Hepatocyte (in vitro differentiated cells): ENCODE measurements at regions not wholly inside any gene's neighbourhood (a gene's known extent, or its start where the extent isn't known, plus 50 kb on each side); places are given as distances from the start of the nearest gene placed in this dataset.

Experiments
- DNase-seq: peaks from one replicate; pipeline ENCODE4 v3.0.0-alpha.2; 2016; ENCODE audit warnings: low spot score
- H2AFZ ChIP-seq: fragments of 200-600 bp; sonication (generic); 2 replicates; pipeline ENCODE4 v1.6.0; 2016; ENCODE audit warnings: antibody characterized with exemption, mild to moderate bottlenecking
- H3K27ac ChIP-seq: fragments of 200-600 bp; sonication (generic); 2 replicates; pipeline ENCODE4 v1.5.1; 2016; ENCODE audit warnings: mild to moderate bottlenecking
- H3K27me3 ChIP-seq: fragments of 200-600 bp; sonication (generic); 2 replicates; pipeline ENCODE4 v1.6.1; 2016
- H3K36me3 ChIP-seq: fragments of 200-600 bp; sonication (generic); replicated peaks from 2 replicates; pipeline ENCODE4 v1.5.1; 2016; ENCODE audit warnings: low read depth; ENCODE audit not compliant: insufficient read depth
- H3K4me1 ChIP-seq: fragments of 200-600 bp; sonication (generic); 2 replicates; pipeline ENCODE4 v1.5.1; 2016; ENCODE audit warnings: mild to moderate bottlenecking, moderate library complexity; ENCODE audit not compliant: insufficient read depth
- H3K4me2 ChIP-seq: fragments of 200-600 bp; sonication (generic); 2 replicates; pipeline ENCODE4 v1.6.0; 2016
- H3K4me3 ChIP-seq: fragments of 200-600 bp; sonication (generic); 2 replicates; pipeline ENCODE4 v1.5.1; 2016; ENCODE audit warnings: mild to moderate bottlenecking
- H3K79me2 ChIP-seq: fragments of 200-600 bp; sonication (generic); 2 replicates; pipeline ENCODE4 v1.6.0; 2017; ENCODE audit warnings: mild to moderate bottlenecking
- H3K9me2 ChIP-seq: fragments of 200-600 bp; sonication (generic); replicated peaks from 2 replicates; pipeline ENCODE4 v1.6.0; 2017; ENCODE audit warnings: mild to moderate bottlenecking; ENCODE audit not compliant: insufficient read depth
- H3K9me3 ChIP-seq: fragments of 200-600 bp; sonication (generic); 2 replicates; pipeline ENCODE4 v1.5.1; 2016; ENCODE audit warnings: low read depth, mild to moderate bottlenecking
- H4K20me1 ChIP-seq: fragments of 200-600 bp; sonication (generic); 2 replicates; pipeline ENCODE4 v1.6.0; 2016; ENCODE audit warnings: mild to moderate bottlenecking; ENCODE audit not compliant: insufficient read depth, poor library complexity, severe bottlenecking
- EZH2 ChIP-seq: fragments of 200-600 bp; sonication (generic); IDR thresholded peaks from 2 replicates; pipeline ENCODE4 v1.6.1; 2016; ENCODE audit warnings: antibody characterized with exemption, mild to moderate bottlenecking, borderline replicate concordance
- EZH2phosphoT487 ChIP-seq: fragments of 200-600 bp; sonication (generic); IDR thresholded peaks from one replicate; pipeline ENCODE4 v1.6.1; 2018; ENCODE audit warnings: antibody characterized with exemption, mild to moderate bottlenecking, low read depth, moderate library complexity; ENCODE audit not compliant: unreplicated experiment, severe bottlenecking
- WGBS: methylation state at CpG from one replicate; pipeline ENCODE4 v1.1.6; 2016; ENCODE audit warnings: low lambda C conversion rate; ENCODE audit errors: missing lambda C conversion rate; 5-methylcytosine and 5-hydroxymethylcytosine counted together
- TF ChIP-seq, protein P1 (sequence below): fragments of 200-600 bp; sonication (generic); IDR thresholded peaks from 2 replicates; pipeline ENCODE4 v1.5.1; 2016; ENCODE audit warnings: antibody characterized with exemption, mild to moderate bottlenecking; ENCODE audit not compliant: poor library complexity

GRCh38 chr14:55927028-55927427 is 191.2 kb upstream of the PELI2 start:
- no peaks in the 10 kb centered on the region for H3K79me2 ChIP-seq
- H3K27me3 ChIP-seq = no peaks in the 10 kb centered on the region
- H4K20me1 ChIP-seq = no peaks in the 10 kb centered on the region
- H3K4me2 ChIP-seq = no peak overlapping the region
- no peaks in the 10 kb centered on the region for H3K36me3 ChIP-seq
- H3K9me2 ChIP-seq = no peaks in the 10 kb centered on the region
- TF ChIP-seq EZH2 (no peak), EZH2phosphoT487 (no peak)
- H2AFZ ChIP-seq = no peak overlapping the region
- no peak overlapping the region for H3K27ac ChIP-seq
- 76% methylated on average over 2 of the region's 2 CpGs for WGBS
- no peak for DNase-seq
- peaks cover 7% of the 10 kb centered on the region for H3K4me1 ChIP-seq
- peaks cover 4% of the 10 kb centered on the region for H3K9me3 ChIP-seq
- no peak overlapping the region for H3K4me3 ChIP-seq

GRCh38 chr14:55928276-55928675 is 189.9 kb upstream of the PELI2 start:
- Histone ChIP-seq H3K4me1 (peaks cover 7% of the 10 kb centered on the region), H3K79me2 (no peaks in the 10 kb centered on the region), H3K36me3 (no peaks in the 10 kb centered on the region), H3K4me2 (no peak overlapping the region), H3K27me3 (no peaks in the 10 kb centered on the region), H3K4me3 (no peak overlapping the region), H4K20me1 (no peaks in the 10 kb centered on the region), H2AFZ (no peak overlapping the region), H3K9me2 (no peaks in the 10 kb centered on the region), H3K27ac (no peak overlapping the region), H3K9me3 (peaks cover 4% of the 10 kb centered on the region)
- TF ChIP-seq EZH2phosphoT487 (no peak), EZH2 (no peak)
- TF ChIP-seq, protein P1, sequence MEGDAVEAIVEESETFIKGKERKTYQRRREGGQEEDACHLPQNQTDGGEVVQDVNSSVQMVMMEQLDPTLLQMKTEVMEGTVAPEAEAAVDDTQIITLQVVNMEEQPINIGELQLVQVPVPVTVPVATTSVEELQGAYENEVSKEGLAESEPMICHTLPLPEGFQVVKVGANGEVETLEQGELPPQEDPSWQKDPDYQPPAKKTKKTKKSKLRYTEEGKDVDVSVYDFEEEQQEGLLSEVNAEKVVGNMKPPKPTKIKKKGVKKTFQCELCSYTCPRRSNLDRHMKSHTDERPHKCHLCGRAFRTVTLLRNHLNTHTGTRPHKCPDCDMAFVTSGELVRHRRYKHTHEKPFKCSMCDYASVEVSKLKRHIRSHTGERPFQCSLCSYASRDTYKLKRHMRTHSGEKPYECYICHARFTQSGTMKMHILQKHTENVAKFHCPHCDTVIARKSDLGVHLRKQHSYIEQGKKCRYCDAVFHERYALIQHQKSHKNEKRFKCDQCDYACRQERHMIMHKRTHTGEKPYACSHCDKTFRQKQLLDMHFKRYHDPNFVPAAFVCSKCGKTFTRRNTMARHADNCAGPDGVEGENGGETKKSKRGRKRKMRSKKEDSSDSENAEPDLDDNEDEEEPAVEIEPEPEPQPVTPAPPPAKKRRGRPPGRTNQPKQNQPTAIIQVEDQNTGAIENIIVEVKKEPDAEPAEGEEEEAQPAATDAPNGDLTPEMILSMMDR = no peak
- DNase-seq = no peak
- 18% methylated on average over 2 of the region's 2 CpGs for WGBS

GRCh38 chr14:55929136-55929535 is 189.1 kb upstream of the PELI2 start:
- Histone ChIP-seq H3K27ac (no peak overlapping the region), H3K79me2 (no peaks in the 10 kb centered on the region), H3K27me3 (no peaks in the 10 kb centered on the region), H3K4me2 (no peak overlapping the region), H3K36me3 (no peaks in the 10 kb centered on the region), H4K20me1 (no peaks in the 10 kb centered on the region), H2AFZ (no peak overlapping the region), H3K4me1 (peaks cover 7% of the 10 kb centered on the region), H3K4me3 (no peak overlapping the region), H3K9me2 (no peaks in the 10 kb centered on the region), H3K9me3 (peaks cover 4% of the 10 kb centered on the region)
- TF ChIP-seq, protein P1 = no peak
- TF ChIP-seq EZH2 = no peak
- TF ChIP-seq EZH2phosphoT487 = no peak
- DNase-seq = no peak
- 66% methylated on average over 4 of the region's 4 CpGs for WGBS

DNA sequence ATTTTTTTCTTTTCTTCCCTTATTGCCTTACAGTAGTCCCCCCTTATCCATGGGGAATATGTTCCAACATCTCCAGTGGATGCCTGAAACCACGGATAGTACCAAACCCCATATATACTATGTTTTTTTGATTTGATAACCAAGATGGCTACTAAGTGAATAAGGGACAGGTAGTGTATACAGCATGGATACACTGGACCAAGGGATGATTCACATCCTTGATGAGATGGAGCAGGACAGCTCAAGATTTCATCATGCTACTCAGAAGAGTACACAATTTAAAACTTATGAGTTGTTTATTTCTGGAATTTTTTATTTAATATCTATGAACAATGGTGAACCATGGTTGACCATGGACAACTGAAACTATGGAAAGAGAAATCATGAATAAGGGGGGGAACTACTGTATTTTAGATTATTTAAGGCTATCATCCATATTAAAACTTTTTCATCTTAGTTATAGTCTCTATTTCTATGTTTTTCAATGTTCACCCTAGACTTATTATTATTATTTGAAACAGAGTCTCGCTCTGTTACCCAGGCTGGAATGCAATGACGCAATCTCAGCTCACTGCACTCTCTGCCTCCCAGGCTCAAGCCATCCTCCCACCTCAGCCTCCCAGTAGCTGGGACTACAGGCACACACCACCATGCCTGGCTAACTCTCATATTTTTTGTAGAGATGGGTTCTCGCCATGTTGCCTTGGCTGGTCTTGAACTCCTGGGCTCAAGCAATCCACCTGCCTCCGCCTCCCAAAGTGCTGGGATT is 188.0 kb upstream of the PELI2 start:
- H3K79me2 ChIP-seq = no peaks in the 10 kb centered on the region
- H3K4me2 ChIP-seq = no peak overlapping the region
- DNase-seq = no peak
- H3K9me3 ChIP-seq = peaks cover 4% of the 10 kb centered on the region
- H3K9me2 ChIP-seq = no peaks in the 10 kb centered on the region
- WGBS = 98% methylated on average over 5 of the region's 5 CpGs
- no peaks in the 10 kb centered on the region for H3K27me3 ChIP-seq
- no peaks in the 10 kb centered on the region for H4K20me1 ChIP-seq
- no peak overlapping the region for H3K4me3 ChIP-seq
- H3K4me1 ChIP-seq = peaks cover 7% of the 10 kb centered on the region
- H2AFZ ChIP-seq = no peak overlapping the region
- no peak overlapping the region for H3K27ac ChIP-seq
- no peaks in the 10 kb centered on the region for H3K36me3 ChIP-seq
- TF ChIP-seq EZH2phosphoT487 (no peak), EZH2 (no peak)
- TF ChIP-seq, protein P1 = no peak
